GM13976 (cell line): ENCODE measurements at regions not wholly inside any gene's neighbourhood (a gene's known extent, or its start where the extent isn't known, plus 50 kb on each side); places are given as distances from the start of the nearest gene placed in this dataset.

Experiments used
- DNase-seq: peaks from one replicate; pipeline ENCODE4 v3.0.0; 2012; ENCODE audit warnings: low spot score
- in situ Hi-C: fragments of 300-500 bp; cut with MboI; formaldehyde crosslinking; loops from one replicate; pipeline ENCODE4 v1.12.0; 2022; ENCODE audit warnings: low sequenced_read_pairs, mixed read lengths, inconsistent platforms; ENCODE audit not compliant: unreplicated experiment
- TF ChIP-seq, protein P1 (sequence below): IDR thresholded peaks from 2 replicates; pipeline ENCODE4 v1.5.1; 2012; ENCODE audit warnings: borderline replicate concordance, mild to moderate bottlenecking; ENCODE audit not compliant: insufficient read depth; ENCODE audit errors: extremely low read depth, missing control alignments, control extremely low read depth

DNA sequence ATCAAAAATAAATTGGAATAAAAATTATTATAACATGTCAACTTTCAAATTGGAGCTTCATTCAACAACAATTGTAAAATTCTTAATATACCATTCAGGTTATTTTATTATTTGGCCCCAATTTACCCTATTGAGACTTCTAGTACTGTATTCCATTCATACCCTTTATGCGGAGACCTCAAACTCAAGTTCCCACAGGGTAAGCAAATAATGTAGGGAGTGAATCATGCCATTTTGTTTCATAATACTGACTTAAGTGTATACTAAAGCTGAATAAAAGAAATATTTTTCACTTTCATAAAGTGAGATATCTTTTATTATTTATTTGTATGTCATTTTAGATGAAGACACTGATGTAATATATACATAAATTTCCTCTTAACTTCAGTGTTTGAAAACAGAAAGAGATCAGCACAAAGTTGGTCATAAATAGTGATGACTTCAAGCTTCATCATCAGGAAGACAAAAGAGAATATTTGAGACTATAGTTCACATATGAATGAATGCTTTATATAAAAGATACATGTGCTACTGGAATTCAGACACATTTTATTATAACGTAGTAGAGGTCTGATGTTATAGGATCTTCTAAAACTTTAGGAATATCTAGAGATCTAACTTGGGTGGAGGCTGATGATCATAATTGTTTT, 894.4 kb upstream of the PCDH9 start:
- in situ Hi-C loops = no loop called here
- no peak for DNase-seq
- TF ChIP-seq, protein P1, sequence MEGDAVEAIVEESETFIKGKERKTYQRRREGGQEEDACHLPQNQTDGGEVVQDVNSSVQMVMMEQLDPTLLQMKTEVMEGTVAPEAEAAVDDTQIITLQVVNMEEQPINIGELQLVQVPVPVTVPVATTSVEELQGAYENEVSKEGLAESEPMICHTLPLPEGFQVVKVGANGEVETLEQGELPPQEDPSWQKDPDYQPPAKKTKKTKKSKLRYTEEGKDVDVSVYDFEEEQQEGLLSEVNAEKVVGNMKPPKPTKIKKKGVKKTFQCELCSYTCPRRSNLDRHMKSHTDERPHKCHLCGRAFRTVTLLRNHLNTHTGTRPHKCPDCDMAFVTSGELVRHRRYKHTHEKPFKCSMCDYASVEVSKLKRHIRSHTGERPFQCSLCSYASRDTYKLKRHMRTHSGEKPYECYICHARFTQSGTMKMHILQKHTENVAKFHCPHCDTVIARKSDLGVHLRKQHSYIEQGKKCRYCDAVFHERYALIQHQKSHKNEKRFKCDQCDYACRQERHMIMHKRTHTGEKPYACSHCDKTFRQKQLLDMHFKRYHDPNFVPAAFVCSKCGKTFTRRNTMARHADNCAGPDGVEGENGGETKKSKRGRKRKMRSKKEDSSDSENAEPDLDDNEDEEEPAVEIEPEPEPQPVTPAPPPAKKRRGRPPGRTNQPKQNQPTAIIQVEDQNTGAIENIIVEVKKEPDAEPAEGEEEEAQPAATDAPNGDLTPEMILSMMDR = no peak

DNA sequence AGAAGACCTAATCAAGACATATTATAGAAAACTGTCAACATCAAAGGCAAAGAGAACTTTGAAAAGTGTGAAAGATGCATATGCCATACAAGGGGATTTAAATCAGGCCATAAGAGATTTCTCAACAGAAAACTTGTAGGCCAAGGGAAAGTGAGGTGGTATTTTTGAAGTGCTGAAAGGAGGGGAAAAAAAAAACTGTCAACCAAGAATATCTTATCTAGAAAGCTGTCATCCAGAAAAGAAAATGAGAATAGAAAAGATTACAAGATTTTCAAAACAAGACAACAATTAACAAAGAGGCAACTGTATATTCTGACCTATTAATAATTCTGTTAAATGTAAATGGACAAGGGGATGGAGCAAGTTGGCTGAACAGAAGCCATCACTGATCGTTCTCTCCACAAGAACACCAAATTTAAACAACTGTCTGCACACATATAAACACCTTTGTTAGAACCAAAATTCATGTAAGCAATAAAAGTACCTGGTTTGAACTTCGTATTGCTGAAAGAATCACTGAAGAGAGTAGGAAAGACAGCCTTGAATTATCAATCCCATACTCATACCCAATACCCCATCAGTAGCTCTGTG, 880.1 kb upstream of the PCDH9 start:
- in situ Hi-C loops = no loop called here
- DNase-seq = no peak
- TF ChIP-seq, protein P1 = no peak

DNA sequence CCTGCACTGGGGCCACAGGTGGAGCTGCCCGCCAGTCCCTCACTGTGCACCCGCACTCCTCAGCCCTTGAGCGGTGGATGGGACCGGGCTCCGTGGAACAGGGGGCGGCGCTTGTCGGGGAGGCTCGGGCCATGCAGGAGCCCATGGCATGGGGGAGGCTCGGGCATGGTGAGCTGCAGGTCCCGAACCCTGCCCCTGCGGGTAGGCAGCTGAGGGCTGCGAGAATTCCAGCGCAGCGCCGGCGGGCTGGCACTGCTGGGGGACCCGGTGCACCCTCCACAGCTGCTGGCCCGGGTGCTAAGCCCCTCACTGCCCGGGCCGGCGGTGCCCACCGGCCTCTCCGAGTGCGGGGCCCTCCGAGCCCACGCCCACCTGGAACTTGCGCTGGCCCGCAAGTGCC, 877.5 kb upstream of the PCDH9 start:
- in situ Hi-C loops = no loop called here
- TF ChIP-seq, protein P1 = no peak
- DNase-seq = no peak

DNA sequence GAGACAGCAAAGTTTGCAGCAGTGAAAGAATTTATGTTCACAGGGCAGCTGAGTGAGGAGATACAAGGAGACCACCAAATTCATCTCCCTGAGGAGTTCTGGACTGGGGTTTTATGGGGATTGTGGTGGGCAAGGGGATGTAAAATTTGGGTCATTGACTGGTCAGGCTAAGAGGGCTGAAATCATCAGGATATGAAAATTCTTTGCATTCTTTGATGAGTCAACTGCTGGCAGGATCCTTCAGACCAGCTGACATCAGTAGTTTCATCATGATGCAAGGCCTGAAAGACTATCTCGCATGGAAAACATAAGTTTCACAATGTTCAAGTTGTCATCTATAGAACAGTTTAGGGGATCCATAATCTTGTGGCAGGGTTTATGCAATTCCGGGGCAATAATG, 869.5 kb upstream of the PCDH9 start:
- no peak for DNase-seq
- in situ Hi-C loops = no loop called here
- TF ChIP-seq, protein P1 = no peak

DNA sequence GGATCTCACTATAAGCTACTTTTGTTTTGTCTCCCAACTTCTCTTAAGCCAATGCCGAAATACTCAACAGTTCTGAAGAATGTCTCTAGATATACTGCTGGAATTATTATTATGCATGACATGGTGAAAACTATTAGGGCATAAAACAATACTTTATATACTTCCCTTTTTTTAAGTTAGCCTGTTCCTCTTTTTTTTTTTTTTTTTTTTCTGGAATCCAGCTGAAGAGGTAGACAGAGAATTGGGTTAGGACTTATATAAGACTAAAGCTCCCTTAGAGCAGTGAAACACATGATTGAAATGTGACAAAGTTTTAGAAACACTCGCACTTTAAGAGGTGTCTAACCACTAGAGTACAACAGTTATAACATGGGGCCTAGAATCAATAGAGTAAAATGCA, 850.9 kb upstream of the PCDH9 start:
- TF ChIP-seq, protein P1 = no peak
- DNase-seq = no peak
- in situ Hi-C loops = no loop called here

DNA sequence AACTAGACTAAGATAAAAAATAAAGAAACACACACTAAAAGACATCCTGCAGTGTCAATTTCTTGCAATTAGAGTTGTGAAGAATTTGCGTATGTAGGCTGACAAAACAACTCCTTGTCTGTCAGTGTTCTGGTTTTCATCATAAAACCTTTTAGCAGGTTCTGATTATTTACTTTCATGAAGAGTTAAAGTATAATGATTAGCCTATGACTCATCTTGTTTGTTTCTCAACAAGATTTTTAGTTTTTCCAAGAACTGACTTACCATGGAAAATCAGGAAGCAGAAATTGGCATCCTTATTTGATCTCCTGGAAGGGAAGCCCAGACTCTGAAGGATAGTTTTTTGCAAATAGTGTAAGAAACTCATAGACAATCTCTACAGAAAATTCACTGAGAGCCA, 848.7 kb upstream of the PCDH9 start:
- in situ Hi-C loops = no loop called here
- TF ChIP-seq, protein P1 = no peak

More for the DNA sequence above, 848.7 kb upstream of the PCDH9 start:
- no peak for DNase-seq
